Fibroblast of pulmonary artery (primary cell): ENCODE measurements at regions not wholly inside any gene's neighbourhood (a gene's known extent, or its start where the extent isn't known, plus 50 kb on each side); places are given as distances from the start of the nearest gene placed in this dataset.
"Not testable (repeated sequence)": the region's sequence is repeated elsewhere in the genome, so short reads cannot be mapped to it uniquely, and the experiment has no call there.

Source experiments
- DNase-seq: peaks from one replicate; pipeline ENCODE4 v3.0.0-alpha.2; 2010; ENCODE audit warnings: low read depth
- H3K4me3 ChIP-seq: replicated peaks from 2 replicates; pipeline ENCODE4 v1.5.1; 2011; ENCODE audit warnings: low read depth, mild to moderate bottlenecking, control low read depth, low read length, moderate library complexity
- CTCF ChIP-seq: IDR thresholded peaks from 2 replicates; pipeline ENCODE4 v1.5.1; 2011; ENCODE audit warnings: mild to moderate bottlenecking, control low read depth, low read length, inconsistent platforms; ENCODE audit errors: missing control alignments

GRCh38 chr1:87981386-87981785 lies 652.7 kb downstream of the LMO4 start:
- H3K4me3 ChIP-seq, result no peak overlapping the region
- no peak for TF ChIP-seq CTCF
- no peak for DNase-seq

- TF ChIP-seq CTCF, result no peak
- no peak overlapping the region for H3K4me3 ChIP-seq
- DNase-seq, result no peak
Observed at GRCh38 chr1:87981810-87982209, 653.1 kb downstream of the LMO4 start.

GRCh38 chr1:87983841-87984240 lies 655.2 kb downstream of the LMO4 start:
- no peak for TF ChIP-seq CTCF
- H3K4me3 ChIP-seq, result no peak overlapping the region
- peak; percentile 22 for DNase-seq

- H3K4me3 ChIP-seq, result no peak overlapping the region
- no peak for TF ChIP-seq CTCF
- DNase-seq, result no peak
Observed at GRCh38 chr1:87985071-87985470, 656.4 kb downstream of the LMO4 start.

GRCh38 chr1:87986130-87986866 lies 657.6 kb downstream of the LMO4 start:
- TF ChIP-seq CTCF, result no peak
- no peak for DNase-seq
- H3K4me3 ChIP-seq, result no peak overlapping the region

- H3K4me3 ChIP-seq, result no peak overlapping the region
- no peak for DNase-seq
- TF ChIP-seq CTCF, result no peak
Observed at GRCh38 chr1:87989346-87989745, 660.7 kb downstream of the LMO4 start.

GRCh38 chr1:87992536-87992935 lies 663.9 kb downstream of the LMO4 start:
- DNase-seq, H3K4me3 ChIP-seq: not testable (repeated sequence)
